ENCODE measurements at regions not wholly inside any gene's neighbourhood (a gene's known extent, or its start where the extent isn't known, plus 50 kb on each side); places are given as distances from the start of the nearest gene placed in this dataset.

- H3K9me3 ChIP-seq (ENCODE audit: control insufficient read depth, low read length) = peaks cover 10% of the 10 kb centered on the region
- H3K27me3 ChIP-seq (ENCODE audit: control insufficient read depth, insufficient read depth, low read length, poor library complexity, severe bottlenecking) = no peaks in the 10 kb centered on the region
- 92 to 100% methylated on average over 4 of the region's 4 CpGs for WGBS, 2 experiments (ENCODE audit: insufficient coverage in 1 of 2, insufficient read length in 1 of 2)
- H3K36me3 ChIP-seq (ENCODE audit: control insufficient read depth, insufficient read depth, low read length) = no peaks in the 10 kb centered on the region
- TF ChIP-seq CTCF (conservative IDR thresholded peaks at IDR 0.05) = no peak
- H3K9ac ChIP-seq (ENCODE audit: extremely low read depth, low read length, poor library complexity, severe bottlenecking) = no peak overlapping the region
- no peak for DNase-seq
- peaks cover 27% of the 10 kb centered on the region for H3K9me3 Mint-ChIP-seq
- H3K4me1 Mint-ChIP-seq = peaks cover 7% of the 10 kb centered on the region
- no peaks in the 10 kb centered on the region for H3K27me3 Mint-ChIP-seq (ENCODE audit: insufficient read depth)
- H3K4me3 ChIP-seq (ENCODE audit: low read length) = no peak overlapping the region
- H3K27ac ChIP-seq (ENCODE audit: low read depth, low read length) = no peak overlapping the region
- H3K4me1 ChIP-seq (ENCODE audit: control insufficient read depth, insufficient read depth, low read length) = no peaks in the 10 kb centered on the region
- no peak overlapping the region for H3K27ac Mint-ChIP-seq
- no peak overlapping the region for H3K4me3 Mint-ChIP-seq
- H3K36me3 Mint-ChIP-seq (ENCODE audit: low read depth) = peaks cover 10% of the 10 kb centered on the region
Measured at GRCh38 chr1:219308367-219308766, 134.7 kb downstream of the LYPLAL1 start.

- H3K4me1 ChIP-seq (ENCODE audit: control insufficient read depth, insufficient read depth, low read length) = no peaks in the 10 kb centered on the region
- Mint-ChIP-seq H3K4me3 (no peak overlapping the region), H3K4me1 (peaks cover under 1% of the 10 kb centered on the region), H3K36me3 (ENCODE audit: low read depth) (peaks cover 7% of the 10 kb centered on the region), H3K9me3 (peaks cover 23% of the 10 kb centered on the region), H3K27ac (no peak overlapping the region), H3K27me3 (ENCODE audit: insufficient read depth) (no peaks in the 10 kb centered on the region)
- TF ChIP-seq CTCF (conservative IDR thresholded peaks at IDR 0.05) = no peak
- DNase-seq = no peak
- H3K4me3 ChIP-seq (ENCODE audit: low read length) = no peak overlapping the region
- no peaks in the 10 kb centered on the region for H3K36me3 ChIP-seq (ENCODE audit: control insufficient read depth, insufficient read depth, low read length)
- H3K9me3 ChIP-seq (ENCODE audit: control insufficient read depth, low read length) = peaks cover 10% of the 10 kb centered on the region
- no peak overlapping the region for H3K27ac ChIP-seq (ENCODE audit: low read depth, low read length)
- no peaks in the 10 kb centered on the region for H3K27me3 ChIP-seq (ENCODE audit: control insufficient read depth, insufficient read depth, low read length, poor library complexity, severe bottlenecking)
- 81 to 82% methylated on average over 6 to 9 of the region's 9 CpGs for WGBS, 2 experiments (ENCODE audit: insufficient coverage in 1 of 2, insufficient read length in 1 of 2)
- H3K9ac ChIP-seq (ENCODE audit: extremely low read depth, low read length, poor library complexity, severe bottlenecking) = no peak overlapping the region
Measured at GRCh38 chr1:219304227-219305226, 130.8 kb downstream of the LYPLAL1 start.

- TF ChIP-seq CTCF (conservative IDR thresholded peaks at IDR 0.05) = no peak
- Mint-ChIP-seq H3K27me3 (ENCODE audit: insufficient read depth) (no peaks in the 10 kb centered on the region), H3K27ac (no peak overlapping the region), H3K4me3 (no peak overlapping the region), H3K4me1 (no peaks in the 10 kb centered on the region), H3K36me3 (ENCODE audit: low read depth) (peaks cover 2% of the 10 kb centered on the region), H3K9me3 (peaks cover 7% of the 10 kb centered on the region)
- H3K9ac ChIP-seq (ENCODE audit: extremely low read depth, low read length, poor library complexity, severe bottlenecking) = no peak overlapping the region
- WGBS, 2 experiments (ENCODE audit: insufficient coverage in 1 of 2, insufficient read length in 1 of 2) = 100% methylated on average over 1 of the region's 1 CpG; no CpG with 5 or more reads in 1 of the 2 experiments
- H3K36me3 ChIP-seq (ENCODE audit: control insufficient read depth, insufficient read depth, low read length) = no peaks in the 10 kb centered on the region
- H3K27ac ChIP-seq (ENCODE audit: low read depth, low read length) = no peak overlapping the region
- H3K4me1 ChIP-seq (ENCODE audit: control insufficient read depth, insufficient read depth, low read length) = peaks cover 4% of the 10 kb centered on the region
- H3K4me3 ChIP-seq (ENCODE audit: low read length) = no peak overlapping the region
- no peaks in the 10 kb centered on the region for H3K27me3 ChIP-seq (ENCODE audit: control insufficient read depth, insufficient read depth, low read length, poor library complexity, severe bottlenecking)
- H3K9me3 ChIP-seq (ENCODE audit: control insufficient read depth, low read length) = peaks cover 8% of the 10 kb centered on the region
- no peak for DNase-seq
Measured at GRCh38 chr1:219302697-219303096, 129.0 kb downstream of the LYPLAL1 start.
